HepG2 (cell line): ENCODE measurements at regions not wholly inside any gene's neighbourhood (a gene's known extent, or its start where the extent isn't known, plus 50 kb on each side); places are given as distances from the start of the nearest gene placed in this dataset.

Experiments
- ARID3A ChIP-seq: IDR thresholded peaks from 2 replicates; pipeline ENCODE4 v1.6.1; 2012; ENCODE audit warnings: low read depth, low read length, improper control_type of control experiment
- ATF7 ChIP-seq, 2 experiments: fragments of 450-650 bp in 1 of 2; sonication (generic) in 1 of 2; formaldehyde crosslinking in 1 of 2; IDR thresholded peaks; 2 replicates each; pipeline versions ENCODE4 v1.4.0 to v1.6.1; 2016 to 2020; ENCODE audit warnings: antibody characterized with exemption in 1 of 2, mild to moderate bottlenecking in 1 of 2, missing genetic modification reagents in 1 of 2
- BCL6 ChIP-seq: IDR thresholded peaks from 2 replicates; pipeline ENCODE4 v1.6.1; 2016; ENCODE audit warnings: missing genetic modification reagents, missing compliant biosample characterization
- HMG20B ChIP-seq: conservative IDR thresholded peaks from 2 replicates; pipeline ENCODE4 v1.6.1; 2016; ENCODE audit warnings: missing genetic modification reagents, missing compliant biosample characterization
- KDM4B ChIP-seq: sonication (generic); formaldehyde crosslinking; IDR thresholded peaks from 2 replicates; pipeline ENCODE4 v1.4.0; 2020; ENCODE audit warnings: missing genetic modification reagents
- KLF16 ChIP-seq, 2 experiments: sonication (generic) in 1 of 2; formaldehyde crosslinking in 1 of 2; IDR thresholded peaks; 2 replicates each; pipeline versions ENCODE4 v1.6.1 to v1.8.0; 2016 to 2023; ENCODE audit warnings: missing genetic modification reagents in 2 of 2, missing compliant biosample characterization in 1 of 2
- MYPOP ChIP-seq: sonication (generic); formaldehyde crosslinking; IDR thresholded peaks from 2 replicates; pipeline ENCODE4 v1.8.1; 2023; ENCODE audit warnings: mild to moderate bottlenecking, moderate library complexity, missing genetic modification reagents
- NFIC ChIP-seq: IDR thresholded peaks from 2 replicates; pipeline ENCODE4 v1.6.1; 2012; ENCODE audit warnings: mild to moderate bottlenecking, low read length, inconsistent platforms
- PLSCR1 ChIP-seq: sonication (generic); formaldehyde crosslinking; IDR thresholded peaks from 2 replicates; pipeline ENCODE4 v1.5.0; 2020; ENCODE audit warnings: missing genetic modification reagents, mild to moderate bottlenecking, borderline replicate concordance
- TFDP1 ChIP-seq: IDR thresholded peaks from 2 replicates; pipeline ENCODE4 v1.6.1; 2016; ENCODE audit warnings: missing compliant biosample characterization, missing genetic modification reagents, borderline replicate concordance
- TFE3 ChIP-seq: IDR thresholded peaks from 2 replicates; pipeline ENCODE4 v1.6.1; 2016
- ZNF317 ChIP-seq: sonication (generic); formaldehyde crosslinking; IDR thresholded peaks from 2 replicates; pipeline ENCODE4 v1.5.0; 2020; ENCODE audit warnings: mild to moderate bottlenecking, missing genetic modification reagents
- ZNF703 ChIP-seq: sonication (generic); formaldehyde crosslinking; IDR thresholded peaks from 2 replicates; pipeline ENCODE4 v1.5.1; 2020; ENCODE audit warnings: missing genetic modification reagents, mild to moderate bottlenecking, moderate library complexity, borderline replicate concordance
- ZNF878 ChIP-seq: sonication (generic); formaldehyde crosslinking; IDR thresholded peaks from 2 replicates; pipeline ENCODE4 v1.8.1; 2023; ENCODE audit warnings: mild to moderate bottlenecking, missing genetic modification reagents, moderate library complexity

- TF ChIP-seq PLSCR1 (CRISPR knock-in tag) (no peak), TFE3 (CRISPR knock-in tag) (peak; percentile 87), BCL6 (CRISPR knock-in tag) (peak; percentile 82), NFIC (peak; percentile 39; the same call in 1 of the 2 replicates), HMG20B (CRISPR knock-in tag) (0 out of 2 replicates have a peak, but pooled peaks have one; percentile 44), ZNF317 (CRISPR knock-in tag) (peak; percentile 48; the same call in 1 of the 2 replicates), ARID3A (peak; percentile 82), ATF7 (IDR thresholded peaks at IDR 0.05) (peak; percentile 98), ATF7 (CRISPR knock-in tag; IDR thresholded peaks at IDR 0.05) (peak; percentile 60; the same call in 1 of the 2 replicates), ZNF878 (peak; percentile 87), MYPOP (CRISPR knock-in tag) (peak; percentile 77; the same call in 1 of the 2 replicates), TFDP1 (CRISPR knock-in tag) (no peak), KDM4B (CRISPR knock-in tag) (0 out of 2 replicates have a peak, but pooled peaks have one; percentile 73), ZNF703 (CRISPR knock-in tag) (no peak), KLF16 (CRISPR knock-in tag; IDR thresholded peaks at IDR 0.05) (peak in 1 of 2 experiments; percentile 69; a peak in 2 of 4 replicates)
Measured at GRCh38 chr10:44245601-44245938, 139.3 kb downstream of the CXCL12 start (continued).
